CD4-positive, alpha-beta T cell (primary cell): ENCODE measurements at regions not wholly inside any gene's neighbourhood (a gene's known extent, or its start where the extent isn't known, plus 50 kb on each side); places are given as distances from the start of the nearest gene placed in this dataset.

Experiments
- ATAC-seq: fragments of 200-7000 bp; cut with Tn5 transposase; one replicate; pipeline ENCODE4 v1.10.0; 2022; ENCODE audit warnings: mild to moderate bottlenecking; ENCODE audit not compliant: poor library complexity
- CTCF ChIA-PET: fragments of 350-600 bp; sonication (Branson Sonifier 250); formaldehyde crosslinking; loops from one replicate; lab custom pipeline; 2021; ENCODE audit warnings: antibody characterized with exemption, inconsistent platforms; lab: Charles Lee
- POLR2A ChIA-PET: fragments of 350-600 bp; sonication (Branson Sonifier 250); formaldehyde crosslinking; loops from one replicate; lab custom pipeline; 2021; ENCODE audit warnings: antibody characterized with exemption, inconsistent platforms; lab: Charles Lee
- DNase-seq, 14 experiments: peaks; one replicate each; pipeline ENCODE4 v3.0.0-alpha.2; 2013 to 2020; ENCODE audit warnings: mixed read lengths in 2 of 14
- H3K27ac ChIP-seq, 2 donors: one replicate each; pipeline versions ENCODE4 v1.5.1 to v1.7.0; 2013; ENCODE audit warnings: low read length in 2 of 2, low read depth in 1 of 2, mild to moderate bottlenecking in 1 of 2
- H3K27me3 ChIP-seq, 2 experiments: 1 replicate in 1 of 2; 2 replicates in 1 of 2; pipeline versions ENCODE4 v1.6.1 to v1.7.0; 2013; ENCODE audit warnings: low read length in 2 of 2, control low read depth in 1 of 2, mild to moderate bottlenecking in 1 of 2, moderate library complexity in 1 of 2; ENCODE audit not compliant: insufficient read depth in 2 of 2, control insufficient read depth in 1 of 2
- H3K36me3 ChIP-seq: one replicate; pipeline ENCODE4 v1.6.1; 2013; ENCODE audit warnings: low read length, control low read depth; ENCODE audit not compliant: insufficient read depth
- H3K4me1 ChIP-seq: one replicate; pipeline ENCODE4 v1.6.1; 2013; ENCODE audit warnings: low read length, control low read depth; ENCODE audit not compliant: insufficient read depth
- H3K4me3 ChIP-seq: one replicate; pipeline ENCODE4 v1.5.1; 2013; ENCODE audit warnings: mild to moderate bottlenecking, low read length, moderate library complexity
- H3K9me3 ChIP-seq, 2 experiments: 1 replicate in 1 of 2; 2 replicates in 1 of 2; pipeline versions ENCODE4 v1.6.1 to v1.7.0; 2013; ENCODE audit warnings: low read length in 2 of 2, mild to moderate bottlenecking in 2 of 2, control low read depth in 1 of 2, moderate library complexity in 1 of 2; ENCODE audit not compliant: control insufficient read depth in 1 of 2, insufficient read depth in 1 of 2
- H3K27ac Mint-ChIP-seq: one replicate; pipeline ENCODE4 v1.8.0; 2020; ENCODE audit warnings: mixed read lengths
- H3K27me3 Mint-ChIP-seq: one replicate; pipeline ENCODE4 v1.8.0; 2021; ENCODE audit warnings: mixed read lengths
- H3K36me3 Mint-ChIP-seq: one replicate; pipeline ENCODE4 v1.8.0; 2021; ENCODE audit warnings: low read depth, mixed read lengths
- H3K4me1 Mint-ChIP-seq: one replicate; pipeline ENCODE4 v1.8.0; 2021; ENCODE audit warnings: low read depth, mixed read lengths
- H3K4me3 Mint-ChIP-seq: one replicate; pipeline ENCODE4 v1.8.0; 2020; ENCODE audit warnings: mild to moderate bottlenecking, mixed read lengths
- H3K9me3 Mint-ChIP-seq: one replicate; pipeline ENCODE4 v1.8.0; 2020; ENCODE audit warnings: mixed read lengths
- intact Hi-C, 2 experiments: fragments of 100-400 bp; cut with DNase I in 1 of 2; cut with micrococcal nuclease in 1 of 2; formaldehyde crosslinking; loops; one replicate each; pipeline versions ENCODE4 v1.15.1 to v1.9.0; 2023 to 2025; cut with DNase I, micrococcal nuclease
- TF ChIP-seq, protein P1 (sequence below): fragments of 200-600 bp; IDR thresholded peaks from one replicate; pipeline ENCODE4 v1.8.0; 2022; ENCODE audit warnings: antibody characterized with exemption, mild to moderate bottlenecking

- intact Hi-C loops: no loop called here
- POLR2A ChIA-PET: no interaction called here
These were observed 59.1 kb upstream of the ACSL1 start for GRCh38 chr4:184884883-184885282.

GRCh38 chr4:184885602-184886001 lies 59.8 kb upstream of the ACSL1 start:
- H3K27ac ChIP-seq: no peak overlapping the region
- no peak for ATAC-seq
- Mint-ChIP-seq H3K4me1 (peaks cover 5% of the 10 kb centered on the region), H3K27ac (no peak overlapping the region), H3K36me3 (no peaks in the 10 kb centered on the region), H3K27me3 (peaks cover 9% of the 10 kb centered on the region), H3K9me3 (no peaks in the 10 kb centered on the region), H3K4me3 (no peak overlapping the region)
- POLR2A ChIA-PET: no interaction called here
- H3K36me3 ChIP-seq: no peaks in the 10 kb centered on the region
- no peaks in the 10 kb centered on the region for H3K9me3 ChIP-seq
- TF ChIP-seq, protein P1, sequence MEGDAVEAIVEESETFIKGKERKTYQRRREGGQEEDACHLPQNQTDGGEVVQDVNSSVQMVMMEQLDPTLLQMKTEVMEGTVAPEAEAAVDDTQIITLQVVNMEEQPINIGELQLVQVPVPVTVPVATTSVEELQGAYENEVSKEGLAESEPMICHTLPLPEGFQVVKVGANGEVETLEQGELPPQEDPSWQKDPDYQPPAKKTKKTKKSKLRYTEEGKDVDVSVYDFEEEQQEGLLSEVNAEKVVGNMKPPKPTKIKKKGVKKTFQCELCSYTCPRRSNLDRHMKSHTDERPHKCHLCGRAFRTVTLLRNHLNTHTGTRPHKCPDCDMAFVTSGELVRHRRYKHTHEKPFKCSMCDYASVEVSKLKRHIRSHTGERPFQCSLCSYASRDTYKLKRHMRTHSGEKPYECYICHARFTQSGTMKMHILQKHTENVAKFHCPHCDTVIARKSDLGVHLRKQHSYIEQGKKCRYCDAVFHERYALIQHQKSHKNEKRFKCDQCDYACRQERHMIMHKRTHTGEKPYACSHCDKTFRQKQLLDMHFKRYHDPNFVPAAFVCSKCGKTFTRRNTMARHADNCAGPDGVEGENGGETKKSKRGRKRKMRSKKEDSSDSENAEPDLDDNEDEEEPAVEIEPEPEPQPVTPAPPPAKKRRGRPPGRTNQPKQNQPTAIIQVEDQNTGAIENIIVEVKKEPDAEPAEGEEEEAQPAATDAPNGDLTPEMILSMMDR: no peak
- H3K4me3 ChIP-seq: no peak overlapping the region
- peaks cover 3% of the 10 kb centered on the region for H3K4me1 ChIP-seq
- intact Hi-C loops: no loop called here
- DNase-seq: no peak
- no peaks in the 10 kb centered on the region for H3K27me3 ChIP-seq
- CTCF ChIA-PET: no interaction called here

More at GRCh38 chr4:184884883-184885282, 59.1 kb upstream of the ACSL1 start:
- no peak for ATAC-seq
- H3K36me3 Mint-ChIP-seq: no peaks in the 10 kb centered on the region
- no peaks in the 10 kb centered on the region for H3K4me1 Mint-ChIP-seq
- H3K27me3 Mint-ChIP-seq: peaks cover 3% of the 10 kb centered on the region
- H3K9me3 ChIP-seq: no peaks in the 10 kb centered on the region
- H3K36me3 ChIP-seq: no peaks in the 10 kb centered on the region
- CTCF ChIA-PET: no interaction called here
- no peaks in the 10 kb centered on the region for H3K9me3 Mint-ChIP-seq
- no peak overlapping the region for H3K27ac Mint-ChIP-seq
- DNase-seq: no peak
- peaks cover under 1% of the 10 kb centered on the region for H3K4me1 ChIP-seq
- H3K4me3 ChIP-seq: no peak overlapping the region
- TF ChIP-seq, protein P1: no peak
- H3K27ac ChIP-seq: no peak overlapping the region
- H3K4me3 Mint-ChIP-seq: no peak overlapping the region
- H3K27me3 ChIP-seq: no peaks in the 10 kb centered on the region

DNA sequence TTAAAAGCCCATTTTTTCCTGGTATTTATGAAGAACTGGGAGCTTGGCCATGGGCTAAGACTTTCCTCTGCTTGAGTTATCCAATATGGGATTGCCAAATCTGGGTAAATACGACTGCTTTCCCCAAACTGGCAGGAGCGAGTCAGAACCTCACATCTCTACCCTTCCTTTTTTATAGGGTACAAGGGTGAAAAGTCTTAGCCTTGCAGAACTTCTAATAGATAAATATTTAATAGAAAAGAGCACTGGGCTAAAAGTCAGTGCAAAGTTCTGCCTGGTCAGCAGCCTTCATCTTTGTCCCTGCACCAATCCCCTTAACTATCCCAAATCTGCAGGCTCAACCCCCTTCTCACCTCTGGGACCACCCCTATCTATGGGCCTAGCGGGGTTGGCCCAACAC lies 61.6 kb upstream of the ACSL1 start:
- no peaks in the 10 kb centered on the region for H3K9me3 ChIP-seq
- peaks cover 12% of the 10 kb centered on the region for H3K27me3 Mint-ChIP-seq
- H3K36me3 ChIP-seq: no peaks in the 10 kb centered on the region

More for the DNA sequence above, 61.6 kb upstream of the ACSL1 start:
- intact Hi-C loops: no loop called here
- ATAC-seq (no peak), DNase-seq (no peak)
- H3K9me3 Mint-ChIP-seq: no peaks in the 10 kb centered on the region
- Histone ChIP-seq H3K27ac (no peak overlapping the region), H3K4me3 (no peak overlapping the region), H3K27me3 (no peaks in the 10 kb centered on the region), H3K4me1 (peaks cover 3% of the 10 kb centered on the region)
- ChIA-PET POLR2A (no interaction called here), CTCF (no interaction called here)
- no peaks in the 10 kb centered on the region for H3K36me3 Mint-ChIP-seq
- no peak overlapping the region for H3K4me3 Mint-ChIP-seq
- TF ChIP-seq, protein P1: no peak
- H3K27ac Mint-ChIP-seq: no peak overlapping the region
- H3K4me1 Mint-ChIP-seq: peaks cover 8% of the 10 kb centered on the region
